GM11168 (cell line): ENCODE measurements at regions not wholly inside any gene's neighbourhood (a gene's known extent, or its start where the extent isn't known, plus 50 kb on each side); places are given as distances from the start of the nearest gene placed in this dataset.
"Not testable (repeated sequence)": the region's sequence is repeated elsewhere in the genome, so short reads cannot be mapped to it uniquely, and the experiment has no call there.

Source experiments
- in situ Hi-C: fragments of 300-500 bp; cut with MboI; formaldehyde crosslinking; loops from one replicate; pipeline ENCODE4 v1.12.0; 2022; ENCODE audit warnings: low sequenced_read_pairs; ENCODE audit not compliant: unreplicated experiment

GRCh38 chr9:42656789-42657188 lies 473.3 kb downstream of the SPATA31A6 start:
- in situ Hi-C loops: not testable (repeated sequence)

- in situ Hi-C loops: not testable (repeated sequence)
Observed at GRCh38 chr9:42657496-42657895, 474.0 kb downstream of the SPATA31A6 start.

GRCh38 chr9:42697146-42697545 lies 513.7 kb downstream of the SPATA31A6 start:
- in situ Hi-C loops: not testable (repeated sequence)

GRCh38 chr9:42702890-42703289 lies 519.4 kb downstream of the SPATA31A6 start:
- in situ Hi-C loops: not testable (repeated sequence)

- in situ Hi-C loops: not testable (repeated sequence)
Observed at GRCh38 chr9:42724841-42725835, 541.7 kb downstream of the SPATA31A6 start.

- in situ Hi-C loops: loop anchor here (10.0 kb wide), 1 partner anchor 188 kb away; no protein-coding TSS in a partner anchor
Observed at GRCh38 chr9:42743030-42743814, 559.8 kb downstream of the SPATA31A6 start.

GRCh38 chr9:42757251-42757650 lies 573.8 kb downstream of the SPATA31A6 start:
- in situ Hi-C loops: not testable (repeated sequence)

- in situ Hi-C loops: not testable (repeated sequence)
Observed at GRCh38 chr9:42759320-42759719, 575.9 kb downstream of the SPATA31A6 start.

GRCh38 chr9:42782201-42782600 lies 598.7 kb downstream of the SPATA31A6 start:
- in situ Hi-C loops: not testable (repeated sequence)

GRCh38 chr9:42792725-42793124 lies 609.3 kb downstream of the SPATA31A6 start:
- in situ Hi-C loops: not testable (repeated sequence)

GRCh38 chr9:42798571-42798970 lies 615.1 kb downstream of the SPATA31A6 start:
- in situ Hi-C loops: not testable (repeated sequence)

GRCh38 chr9:42802716-42803115 lies 619.3 kb downstream of the SPATA31A6 start:
- in situ Hi-C loops: not testable (repeated sequence)

- in situ Hi-C loops: not testable (repeated sequence)
Observed at GRCh38 chr9:42806674-42807073, 623.2 kb downstream of the SPATA31A6 start.

- in situ Hi-C loops: not testable (repeated sequence)
Observed at GRCh38 chr9:42821468-42821867, 638.0 kb downstream of the SPATA31A6 start.

GRCh38 chr9:42848156-42848555 lies 664.7 kb downstream of the SPATA31A6 start:
- in situ Hi-C loops: not testable (repeated sequence)

GRCh38 chr9:42850896-42851693 lies 667.6 kb downstream of the SPATA31A6 start:
- in situ Hi-C loops: not testable (repeated sequence)

GRCh38 chr9:42851701-42852100 lies 668.2 kb downstream of the SPATA31A6 start:
- in situ Hi-C loops: not testable (repeated sequence)

GRCh38 chr9:42852133-42852930 lies 668.9 kb downstream of the SPATA31A6 start:
- in situ Hi-C loops: not testable (repeated sequence)

- in situ Hi-C loops: not testable (repeated sequence)
Observed at GRCh38 chr9:42860133-42860532, 676.7 kb downstream of the SPATA31A6 start.
